Tibial nerve (tissue), 4 donors: ENCODE measurements at regions not wholly inside any gene's neighbourhood (a gene's known extent, or its start where the extent isn't known, plus 50 kb on each side); places are given as distances from the start of the nearest gene placed in this dataset.

Experiments used
- CTCF ChIP-seq, 5 experiments: fragments of 200-600 bp in 3 of 5; fragments of 450-650 bp in 2 of 5; sonication (generic) in 3 of 5; IDR thresholded peaks; one replicate each; pipeline ENCODE4 v1.5.1; 2016 to 2019; ENCODE audit warnings: antibody characterized with exemption in 5 of 5, mild to moderate bottlenecking in 3 of 5, moderate library complexity in 2 of 5
- EP300 ChIP-seq, 2 donors: sonication (generic); formaldehyde crosslinking; IDR thresholded peaks; one replicate each; pipeline ENCODE4 v1.6.1; 2017; ENCODE audit warnings: antibody characterized with exemption in 2 of 2, mild to moderate bottlenecking in 1 of 2
- POLR2A ChIP-seq, 2 donors: fragments of 450-650 bp; IDR thresholded peaks; one replicate each; pipeline ENCODE4 v1.6.1; 2017; ENCODE audit warnings: antibody characterized with exemption in 2 of 2, mild to moderate bottlenecking in 2 of 2, moderate library complexity in 2 of 2

GRCh38 chr6:110037726-110038295 lies 59.7 kb downstream of the GPR6 start:
- no peak for TF ChIP-seq CTCF (IDR thresholded peaks at IDR 0.05)
- TF ChIP-seq POLR2A (IDR thresholded peaks at IDR 0.05) = no peak
- no peak for TF ChIP-seq EP300 (IDR thresholded peaks at IDR 0.05)
